ENCODE measurements at regions not wholly inside any gene's neighbourhood (a gene's known extent, or its start where the extent isn't known, plus 50 kb on each side); places are given as distances from the start of the nearest gene placed in this dataset.

DNA sequence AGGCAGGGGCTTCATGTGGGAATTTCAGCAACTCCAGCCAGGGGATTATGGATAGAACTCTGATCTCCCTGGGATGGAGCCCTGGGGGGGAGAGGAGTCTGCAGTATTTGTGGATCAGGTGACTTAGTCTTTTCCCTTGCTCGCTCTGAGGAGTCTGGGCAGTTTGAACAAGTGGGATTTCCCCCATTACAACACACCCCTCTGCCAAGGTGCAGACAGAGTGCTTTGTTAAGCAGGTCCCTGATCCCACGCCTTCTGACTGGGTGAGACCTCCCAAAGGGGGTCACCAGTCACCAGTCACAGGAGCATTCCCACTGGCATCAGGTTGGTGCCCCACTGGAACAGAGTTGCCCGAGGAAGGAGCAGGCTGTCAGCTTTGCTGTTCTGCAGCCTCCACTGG, 123.9 kb downstream of the LHFPL1 start:
- TF ChIP-seq, protein P1, sequence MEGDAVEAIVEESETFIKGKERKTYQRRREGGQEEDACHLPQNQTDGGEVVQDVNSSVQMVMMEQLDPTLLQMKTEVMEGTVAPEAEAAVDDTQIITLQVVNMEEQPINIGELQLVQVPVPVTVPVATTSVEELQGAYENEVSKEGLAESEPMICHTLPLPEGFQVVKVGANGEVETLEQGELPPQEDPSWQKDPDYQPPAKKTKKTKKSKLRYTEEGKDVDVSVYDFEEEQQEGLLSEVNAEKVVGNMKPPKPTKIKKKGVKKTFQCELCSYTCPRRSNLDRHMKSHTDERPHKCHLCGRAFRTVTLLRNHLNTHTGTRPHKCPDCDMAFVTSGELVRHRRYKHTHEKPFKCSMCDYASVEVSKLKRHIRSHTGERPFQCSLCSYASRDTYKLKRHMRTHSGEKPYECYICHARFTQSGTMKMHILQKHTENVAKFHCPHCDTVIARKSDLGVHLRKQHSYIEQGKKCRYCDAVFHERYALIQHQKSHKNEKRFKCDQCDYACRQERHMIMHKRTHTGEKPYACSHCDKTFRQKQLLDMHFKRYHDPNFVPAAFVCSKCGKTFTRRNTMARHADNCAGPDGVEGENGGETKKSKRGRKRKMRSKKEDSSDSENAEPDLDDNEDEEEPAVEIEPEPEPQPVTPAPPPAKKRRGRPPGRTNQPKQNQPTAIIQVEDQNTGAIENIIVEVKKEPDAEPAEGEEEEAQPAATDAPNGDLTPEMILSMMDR (IDR thresholded peaks at IDR 0.05 in 2 of 3, conservative IDR thresholded peaks at IDR 0.05 in 1 of 3; ENCODE audit: control insufficient read depth in 2 of 3, extremely low read depth in 1 of 3, insufficient read depth in 1 of 3, low read depth in 3 of 3, low read length in 3 of 3) = no peak
- TF ChIP-seq, protein P2, sequence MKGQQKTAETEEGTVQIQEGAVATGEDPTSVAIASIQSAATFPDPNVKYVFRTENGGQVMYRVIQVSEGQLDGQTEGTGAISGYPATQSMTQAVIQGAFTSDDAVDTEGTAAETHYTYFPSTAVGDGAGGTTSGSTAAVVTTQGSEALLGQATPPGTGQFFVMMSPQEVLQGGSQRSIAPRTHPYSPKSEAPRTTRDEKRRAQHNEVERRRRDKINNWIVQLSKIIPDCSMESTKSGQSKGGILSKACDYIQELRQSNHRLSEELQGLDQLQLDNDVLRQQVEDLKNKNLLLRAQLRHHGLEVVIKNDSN (IDR thresholded peaks at IDR 0.05; ENCODE audit: borderline replicate concordance, extremely low read length, insufficient read depth, low read depth, low read length) = no peak
- TF ChIP-seq NFIC (IDR thresholded peaks at IDR 0.05; ENCODE audit: low read depth, low read length) (no peak), ASH2L (IDR thresholded peaks at IDR 0.05; ENCODE audit: borderline replicate concordance, low read depth) (no peak), HDAC2 (IDR thresholded peaks at IDR 0.05) (no peak), FOXK2 (IDR thresholded peaks at IDR 0.05) (no peak), SIX5 (IDR thresholded peaks at IDR 0.05; ENCODE audit: low read depth, low read length, severe bottlenecking) (no peak), RELA (IDR thresholded peaks at IDR 0.05; ENCODE audit: borderline replicate concordance, partially characterized antibody) (no peak)
- TF ChIP-seq, protein P3, sequence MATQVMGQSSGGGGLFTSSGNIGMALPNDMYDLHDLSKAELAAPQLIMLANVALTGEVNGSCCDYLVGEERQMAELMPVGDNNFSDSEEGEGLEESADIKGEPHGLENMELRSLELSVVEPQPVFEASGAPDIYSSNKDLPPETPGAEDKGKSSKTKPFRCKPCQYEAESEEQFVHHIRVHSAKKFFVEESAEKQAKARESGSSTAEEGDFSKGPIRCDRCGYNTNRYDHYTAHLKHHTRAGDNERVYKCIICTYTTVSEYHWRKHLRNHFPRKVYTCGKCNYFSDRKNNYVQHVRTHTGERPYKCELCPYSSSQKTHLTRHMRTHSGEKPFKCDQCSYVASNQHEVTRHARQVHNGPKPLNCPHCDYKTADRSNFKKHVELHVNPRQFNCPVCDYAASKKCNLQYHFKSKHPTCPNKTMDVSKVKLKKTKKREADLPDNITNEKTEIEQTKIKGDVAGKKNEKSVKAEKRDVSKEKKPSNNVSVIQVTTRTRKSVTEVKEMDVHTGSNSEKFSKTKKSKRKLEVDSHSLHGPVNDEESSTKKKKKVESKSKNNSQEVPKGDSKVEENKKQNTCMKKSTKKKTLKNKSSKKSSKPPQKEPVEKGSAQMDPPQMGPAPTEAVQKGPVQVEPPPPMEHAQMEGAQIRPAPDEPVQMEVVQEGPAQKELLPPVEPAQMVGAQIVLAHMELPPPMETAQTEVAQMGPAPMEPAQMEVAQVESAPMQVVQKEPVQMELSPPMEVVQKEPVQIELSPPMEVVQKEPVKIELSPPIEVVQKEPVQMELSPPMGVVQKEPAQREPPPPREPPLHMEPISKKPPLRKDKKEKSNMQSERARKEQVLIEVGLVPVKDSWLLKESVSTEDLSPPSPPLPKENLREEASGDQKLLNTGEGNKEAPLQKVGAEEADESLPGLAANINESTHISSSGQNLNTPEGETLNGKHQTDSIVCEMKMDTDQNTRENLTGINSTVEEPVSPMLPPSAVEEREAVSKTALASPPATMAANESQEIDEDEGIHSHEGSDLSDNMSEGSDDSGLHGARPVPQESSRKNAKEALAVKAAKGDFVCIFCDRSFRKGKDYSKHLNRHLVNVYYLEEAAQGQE (IDR thresholded peaks at IDR 0.05; ENCODE audit: low read depth, low read length) = no peak
- TF ChIP-seq, protein P4, sequence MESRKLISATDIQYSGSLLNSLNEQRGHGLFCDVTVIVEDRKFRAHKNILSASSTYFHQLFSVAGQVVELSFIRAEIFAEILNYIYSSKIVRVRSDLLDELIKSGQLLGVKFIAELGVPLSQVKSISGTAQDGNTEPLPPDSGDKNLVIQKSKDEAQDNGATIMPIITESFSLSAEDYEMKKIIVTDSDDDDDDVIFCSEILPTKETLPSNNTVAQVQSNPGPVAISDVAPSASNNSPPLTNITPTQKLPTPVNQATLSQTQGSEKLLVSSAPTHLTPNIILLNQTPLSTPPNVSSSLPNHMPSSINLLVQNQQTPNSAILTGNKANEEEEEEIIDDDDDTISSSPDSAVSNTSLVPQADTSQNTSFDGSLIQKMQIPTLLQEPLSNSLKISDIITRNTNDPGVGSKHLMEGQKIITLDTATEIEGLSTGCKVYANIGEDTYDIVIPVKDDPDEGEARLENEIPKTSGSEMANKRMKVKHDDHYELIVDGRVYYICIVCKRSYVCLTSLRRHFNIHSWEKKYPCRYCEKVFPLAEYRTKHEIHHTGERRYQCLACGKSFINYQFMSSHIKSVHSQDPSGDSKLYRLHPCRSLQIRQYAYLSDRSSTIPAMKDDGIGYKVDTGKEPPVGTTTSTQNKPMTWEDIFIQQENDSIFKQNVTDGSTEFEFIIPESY (IDR thresholded peaks at IDR 0.05) = no peak

All from GM12878 (cell line).